Psoas muscle (tissue), 7 donors: ENCODE measurements at regions not wholly inside any gene's neighbourhood (a gene's known extent, or its start where the extent isn't known, plus 50 kb on each side); places are given as distances from the start of the nearest gene placed in this dataset.

Experiments
- ATAC-seq, 4 donors: fragments of 200-7000 bp; cut with Tn5 transposase; one replicate each; pipeline ENCODE4 v1.9.1; 2020; ENCODE audit warnings: moderate library complexity in 3 of 4, mild to moderate bottlenecking in 2 of 4
- DNase-seq, 2 donors: peaks; one replicate each; pipeline ENCODE4 v3.0.0-alpha.2; 2020
- H3K27ac ChIP-seq: fragments of 200-600 bp; one replicate; pipeline ENCODE4 v1.8.0; 2022
- H3K27me3 ChIP-seq, 3 donors: fragments of 200-600 bp in 1 of 3; one replicate each; pipeline versions ENCODE4 v1.6.1 to v1.8.0; 2013 to 2022; ENCODE audit warnings: low read length in 2 of 3, mild to moderate bottlenecking in 2 of 3, moderate library complexity in 1 of 3; ENCODE audit not compliant: insufficient read depth in 3 of 3
- H3K36me3 ChIP-seq, 2 donors: fragments of 200-600 bp in 1 of 2; one replicate each; pipeline versions ENCODE4 v1.6.1 to v1.8.0; 2013 to 2022; ENCODE audit warnings: low read depth in 1 of 2, mild to moderate bottlenecking in 1 of 2, moderate library complexity in 1 of 2; ENCODE audit not compliant: insufficient read depth in 1 of 2
- H3K4me1 ChIP-seq: fragments of 200-600 bp; one replicate; pipeline ENCODE4 v1.8.0; 2022
- H3K4me3 ChIP-seq: fragments of 200-600 bp; one replicate; pipeline ENCODE4 v1.8.0; 2022; ENCODE audit warnings: mild to moderate bottlenecking
- H3K9me3 ChIP-seq: fragments of 200-600 bp; one replicate; pipeline ENCODE4 v1.8.0; 2022
- WGBS, 3 donors: extraction: QIAGEN DNeasy Blood & Tissue Kit; methylation state at CpG; one replicate each; pipeline versions ENCODE4 v1.1.6 to v1.1.7; 2013; 5-methylcytosine and 5-hydroxymethylcytosine counted together
- intact Hi-C, 2 donors: fragments of 100-400 bp; cut with DNase I; formaldehyde crosslinking; loops; one replicate each; pipeline versions ENCODE4 v1.11.0 to v1.14.2; 2022
- TF ChIP-seq, protein P1 (sequence below): fragments of 200-600 bp; IDR thresholded peaks from one replicate; pipeline ENCODE4 v1.8.0; 2022; ENCODE audit warnings: antibody characterized with exemption
- donor health status: healthy with polysubstance abuse.
- donor health status: DM: no; HTN: no; CAD: no; lungs with moderate emphysema.
- donor health status: Bipolar disorder and iron deficiency.
- donor health status: healthy.
- donor health status: DM: yes; HTN: yes; CAD: no.
- donor health status: DM: no; HTN: no; CAD: no.
- donor health status: DM: yes; HTN: yes; CAD: no.

DNA sequence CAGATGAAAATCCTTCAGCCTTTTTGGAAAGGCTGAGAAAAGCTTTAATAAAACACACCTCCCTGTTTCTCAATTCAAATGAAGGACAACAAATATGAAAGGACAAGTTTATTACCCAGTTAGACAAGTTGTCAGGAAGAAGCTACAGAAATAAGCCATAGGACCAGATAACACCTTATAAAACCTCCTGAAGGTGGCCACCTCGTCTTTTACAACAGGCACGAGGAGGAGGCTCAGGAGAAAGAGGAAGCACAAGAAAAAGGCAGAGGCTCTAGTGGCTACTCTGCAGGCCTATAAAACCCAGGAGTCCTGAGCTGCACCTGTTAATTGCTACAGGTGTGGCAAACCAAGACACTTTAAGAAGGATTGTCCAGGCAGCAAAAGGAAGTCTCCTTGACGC, 352.1 kb upstream of the CDH18 start:
- Histone ChIP-seq H3K4me3 (no peak overlapping the region), H3K9me3 (no peaks in the 10 kb centered on the region), H3K4me1 (no peaks in the 10 kb centered on the region), H3K27ac (no peak overlapping the region), H3K36me3 (no peaks in the 10 kb centered on the region), H3K27me3 (no peaks in the 10 kb centered on the region)
- TF ChIP-seq, protein P1, sequence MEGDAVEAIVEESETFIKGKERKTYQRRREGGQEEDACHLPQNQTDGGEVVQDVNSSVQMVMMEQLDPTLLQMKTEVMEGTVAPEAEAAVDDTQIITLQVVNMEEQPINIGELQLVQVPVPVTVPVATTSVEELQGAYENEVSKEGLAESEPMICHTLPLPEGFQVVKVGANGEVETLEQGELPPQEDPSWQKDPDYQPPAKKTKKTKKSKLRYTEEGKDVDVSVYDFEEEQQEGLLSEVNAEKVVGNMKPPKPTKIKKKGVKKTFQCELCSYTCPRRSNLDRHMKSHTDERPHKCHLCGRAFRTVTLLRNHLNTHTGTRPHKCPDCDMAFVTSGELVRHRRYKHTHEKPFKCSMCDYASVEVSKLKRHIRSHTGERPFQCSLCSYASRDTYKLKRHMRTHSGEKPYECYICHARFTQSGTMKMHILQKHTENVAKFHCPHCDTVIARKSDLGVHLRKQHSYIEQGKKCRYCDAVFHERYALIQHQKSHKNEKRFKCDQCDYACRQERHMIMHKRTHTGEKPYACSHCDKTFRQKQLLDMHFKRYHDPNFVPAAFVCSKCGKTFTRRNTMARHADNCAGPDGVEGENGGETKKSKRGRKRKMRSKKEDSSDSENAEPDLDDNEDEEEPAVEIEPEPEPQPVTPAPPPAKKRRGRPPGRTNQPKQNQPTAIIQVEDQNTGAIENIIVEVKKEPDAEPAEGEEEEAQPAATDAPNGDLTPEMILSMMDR = no peak
- WGBS, 3 donors = 63 to 83% (median 70%) methylated on average over 3 of the region's 3 CpGs
- intact Hi-C loops = no loop called here
- no peak for DNase-seq
- ATAC-seq = no peak

DNA sequence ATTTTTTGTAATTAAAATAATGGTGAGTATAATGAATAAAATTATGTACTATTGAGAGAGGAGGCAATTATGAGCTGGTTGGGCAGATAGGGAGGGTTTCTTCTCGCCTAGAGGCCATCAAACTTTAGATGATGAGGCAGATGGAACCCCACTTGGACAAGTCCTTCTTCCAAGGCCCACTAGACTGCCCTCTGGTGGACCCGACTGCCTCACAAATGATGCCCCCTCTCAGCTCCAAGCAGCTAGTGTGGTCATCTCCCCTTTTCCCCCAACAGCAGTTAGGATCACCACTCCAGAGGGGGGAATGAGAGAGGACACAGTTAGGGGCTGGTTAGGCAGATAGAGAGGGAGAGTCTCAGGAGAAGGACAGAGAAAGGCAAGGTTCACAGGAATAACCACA, 348.0 kb upstream of the CDH18 start:
- no peak for ATAC-seq
- Histone ChIP-seq H3K36me3 (no peaks in the 10 kb centered on the region), H3K4me3 (no peak overlapping the region), H3K9me3 (no peaks in the 10 kb centered on the region), H3K27ac (no peak overlapping the region), H3K27me3 (no peaks in the 10 kb centered on the region), H3K4me1 (no peaks in the 10 kb centered on the region)
- TF ChIP-seq, protein P1 = no peak
- intact Hi-C loops = no loop called here
- no peak for DNase-seq
- WGBS, 3 donors = 68 to 80% (median 73%) methylated on average over 2 of the region's 2 CpGs

DNA sequence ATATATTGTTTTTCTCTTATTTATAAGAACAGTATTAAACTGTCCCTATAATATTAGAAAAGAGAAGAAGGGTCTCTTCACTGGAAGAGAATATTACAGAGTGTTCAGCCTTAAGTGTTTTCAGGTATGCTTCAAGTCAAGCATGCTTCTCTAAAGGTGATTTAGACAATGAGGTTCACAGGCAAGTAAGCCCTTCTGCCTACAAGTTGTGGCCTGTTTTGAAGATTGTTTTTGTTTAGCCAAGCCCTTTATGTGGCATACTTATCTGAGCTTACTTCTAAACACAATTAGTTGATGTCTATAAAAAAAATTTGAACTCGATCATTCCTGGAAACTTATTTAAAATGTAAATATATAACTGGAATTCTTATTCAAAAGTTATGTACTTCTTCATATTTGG, 343.8 kb upstream of the CDH18 start:
- H3K4me3 ChIP-seq = no peak overlapping the region
- no peaks in the 10 kb centered on the region for H3K9me3 ChIP-seq
- no peaks in the 10 kb centered on the region for H3K27me3 ChIP-seq
- 80 to 93% (median 85%) methylated on average over 1 of the region's 1 CpG for WGBS, 3 donors
- DNase-seq (no peak), ATAC-seq (no peak)
- intact Hi-C loops = no loop called here
- no peaks in the 10 kb centered on the region for H3K36me3 ChIP-seq
- TF ChIP-seq, protein P1 = no peak
- no peaks in the 10 kb centered on the region for H3K4me1 ChIP-seq
- no peak overlapping the region for H3K27ac ChIP-seq

DNA sequence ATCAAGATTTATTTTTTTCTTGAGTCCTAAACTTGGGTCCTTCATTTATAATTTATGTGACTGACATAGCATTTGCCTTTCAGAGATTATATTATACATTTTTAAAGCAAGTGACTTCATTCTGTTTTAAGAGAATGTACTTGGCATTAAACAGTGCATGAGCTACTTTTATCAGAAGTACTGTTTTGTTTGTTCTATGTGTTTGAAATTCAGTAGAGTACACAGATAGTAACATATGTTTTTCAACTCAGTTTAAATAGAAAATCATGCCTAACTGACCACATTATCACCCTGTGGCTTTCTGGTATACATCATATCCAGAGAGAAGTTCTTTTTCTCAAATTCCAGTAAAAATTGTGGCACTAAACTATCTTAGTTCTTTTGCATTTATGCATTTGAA, 335.3 kb upstream of the CDH18 start:
- no peak overlapping the region for H3K27ac ChIP-seq
- H3K27me3 ChIP-seq = no peaks in the 10 kb centered on the region
- intact Hi-C loops = no loop called here
- ATAC-seq (no peak), DNase-seq (no peak)
- no peaks in the 10 kb centered on the region for H3K9me3 ChIP-seq
- H3K36me3 ChIP-seq = no peaks in the 10 kb centered on the region
- TF ChIP-seq, protein P1 = no peak
- H3K4me1 ChIP-seq = no peaks in the 10 kb centered on the region
- no peak overlapping the region for H3K4me3 ChIP-seq

DNA sequence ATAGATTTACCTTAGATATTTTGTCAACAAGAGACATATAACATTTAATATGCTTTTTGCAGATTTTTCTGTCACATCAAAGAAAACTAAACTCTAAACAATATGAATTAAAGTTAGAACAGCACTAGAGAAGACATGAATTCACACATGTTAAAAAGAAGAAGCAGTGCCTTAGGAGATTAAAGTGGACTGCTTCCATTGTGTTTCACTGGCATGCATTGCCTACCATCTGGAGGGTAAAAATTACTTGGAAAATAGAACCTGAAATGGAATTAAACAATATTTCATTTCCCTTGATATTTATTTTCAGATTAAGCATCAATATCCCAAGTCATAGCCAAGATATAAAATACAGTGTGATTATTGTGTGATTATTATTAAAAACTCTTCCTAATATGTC, 319.4 kb upstream of the CDH18 start:
- Histone ChIP-seq H3K4me1 (no peaks in the 10 kb centered on the region), H3K27me3 (no peaks in the 10 kb centered on the region), H3K4me3 (no peak overlapping the region), H3K27ac (no peak overlapping the region), H3K36me3 (no peaks in the 10 kb centered on the region), H3K9me3 (no peaks in the 10 kb centered on the region)
- ATAC-seq = no peak
- DNase-seq = no peak
- TF ChIP-seq, protein P1 = no peak
- intact Hi-C loops = loop anchor here in 1 of 2 donors (2.0 kb wide), 1 partner anchor 57 kb away; no protein-coding TSS in a partner anchor
